GM18909 (cell line): ENCODE measurements at regions not wholly inside any gene's neighbourhood (a gene's known extent, or its start where the extent isn't known, plus 50 kb on each side); places are given as distances from the start of the nearest gene placed in this dataset.
"Not testable (repeated sequence)": the region's sequence is repeated elsewhere in the genome, so short reads cannot be mapped to it uniquely, and the experiment has no call there.

Experiments used
- ATAC-seq: cut with Tn5 transposase; IDR thresholded peaks from one replicate; pipeline ENCODE4 v1.9.1; 2021; ENCODE audit warnings: mild to moderate bottlenecking; ENCODE audit not compliant: unreplicated experiment, poor library complexity

DNA sequence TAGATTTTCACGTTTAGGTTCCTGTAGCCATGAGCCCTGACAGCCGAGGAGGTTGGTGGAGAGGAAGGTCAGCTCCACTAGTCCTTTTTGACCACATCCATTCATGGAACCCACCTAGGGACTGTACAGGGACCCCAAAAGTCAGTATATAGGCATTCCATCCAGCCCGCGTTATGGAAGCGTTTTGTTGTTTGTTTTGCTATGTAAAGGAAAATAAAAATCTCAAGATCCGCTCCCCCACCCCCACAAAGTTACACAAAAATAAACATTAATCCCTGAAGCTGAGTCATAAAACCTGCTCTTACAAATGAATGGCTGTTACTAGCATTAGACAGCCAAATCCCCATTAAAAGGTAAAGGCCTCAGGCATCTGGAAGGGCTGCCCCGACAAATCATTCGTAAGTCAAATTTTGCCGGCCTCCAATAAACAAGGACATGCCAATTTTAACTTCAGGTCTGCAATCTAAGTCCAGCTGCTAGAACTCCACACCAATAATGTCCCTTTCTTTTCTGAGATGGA is 292.9 kb downstream of the MED10 start:
- ATAC-seq = no peak

DNA sequence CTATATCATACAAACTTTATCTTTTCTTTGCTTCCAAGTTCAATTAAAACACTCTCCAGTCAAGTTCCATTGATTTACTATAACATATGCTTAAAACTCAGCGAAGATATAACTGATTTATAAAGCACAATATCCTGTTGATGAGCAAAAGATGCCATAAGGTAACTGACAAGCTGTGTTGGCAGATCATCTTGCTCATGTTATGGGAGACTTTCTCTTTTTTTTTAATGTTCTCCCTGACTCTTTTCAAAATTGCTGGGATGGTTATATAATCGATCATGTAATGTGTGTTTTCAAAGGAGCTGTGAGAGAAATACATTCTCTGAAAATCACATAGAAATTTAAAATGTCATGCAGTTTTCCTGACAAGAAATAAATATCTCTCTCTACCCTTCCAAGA is 293.5 kb downstream of the MED10 start:
- ATAC-seq = no peak

DNA sequence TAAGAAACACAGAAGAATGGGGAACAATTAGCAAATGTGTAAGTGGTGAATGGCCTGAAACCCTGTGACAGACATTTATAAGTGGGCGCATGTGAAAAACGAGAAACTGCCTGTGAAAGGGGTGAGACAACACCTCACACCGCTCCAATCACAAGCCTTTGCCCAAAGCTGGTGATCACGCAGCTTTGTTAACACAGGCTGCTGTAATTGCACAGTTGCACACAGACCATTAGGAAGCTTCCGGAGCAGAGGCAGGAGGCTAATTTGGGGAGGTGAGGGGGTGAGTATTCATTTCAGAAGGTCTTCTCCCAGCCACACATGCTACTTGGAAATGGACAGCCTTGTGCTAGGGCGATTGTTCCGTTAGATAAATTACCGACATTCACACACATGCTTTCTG is 294.0 kb downstream of the MED10 start:
- no peak for ATAC-seq

DNA sequence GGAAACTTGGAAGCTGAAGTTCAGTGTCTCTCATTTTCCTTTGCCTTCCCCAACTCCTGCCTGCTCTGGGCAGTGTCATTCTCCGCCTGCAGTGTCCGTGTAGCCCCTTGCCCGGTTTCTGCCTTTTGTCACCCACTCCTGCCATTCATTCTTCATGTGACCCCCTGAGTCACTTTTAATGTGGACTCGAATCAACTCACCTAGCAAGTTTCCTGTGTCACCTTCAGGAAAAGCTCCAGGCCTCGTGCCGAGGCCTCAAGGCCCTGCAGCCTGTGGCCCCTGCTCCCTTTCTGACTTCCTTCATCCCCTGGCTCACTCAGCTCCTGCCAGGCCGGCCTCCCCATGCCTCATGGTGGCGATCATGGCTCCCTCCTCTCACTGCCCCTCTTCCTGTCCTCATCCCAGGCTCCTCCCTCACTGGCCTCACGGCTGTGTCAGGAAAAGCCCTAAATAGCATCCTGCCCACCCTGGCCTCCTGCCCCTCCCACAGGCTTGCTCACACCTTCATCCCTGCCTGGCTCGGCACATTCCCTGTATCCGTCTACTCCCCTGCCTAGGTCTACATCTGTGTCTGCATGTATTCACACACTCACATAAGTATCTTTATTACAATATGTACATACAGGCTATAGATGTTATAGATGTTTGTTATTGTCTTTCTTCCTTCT is 294.9 kb downstream of the MED10 start:
- no peak for ATAC-seq

DNA sequence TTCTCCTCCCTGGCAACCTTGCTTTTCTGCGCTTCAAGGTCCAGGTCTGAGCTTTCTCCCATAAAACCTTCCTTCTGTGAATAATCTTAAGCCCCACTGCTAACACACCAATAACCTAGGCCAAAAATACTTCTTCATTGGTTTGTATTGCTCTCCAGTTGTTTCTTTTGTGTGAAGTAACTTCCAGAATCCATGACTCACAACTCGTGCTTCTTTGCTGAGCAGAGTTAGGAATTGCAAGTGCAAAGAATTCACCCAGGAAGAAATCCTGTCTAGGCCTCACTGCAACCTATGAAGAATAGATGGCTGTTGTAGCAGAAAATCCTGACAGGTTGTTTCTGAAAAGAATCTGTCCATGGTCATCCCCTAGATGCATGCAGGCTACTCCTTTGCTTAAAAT is 295.7 kb downstream of the MED10 start:
- no peak for ATAC-seq

DNA sequence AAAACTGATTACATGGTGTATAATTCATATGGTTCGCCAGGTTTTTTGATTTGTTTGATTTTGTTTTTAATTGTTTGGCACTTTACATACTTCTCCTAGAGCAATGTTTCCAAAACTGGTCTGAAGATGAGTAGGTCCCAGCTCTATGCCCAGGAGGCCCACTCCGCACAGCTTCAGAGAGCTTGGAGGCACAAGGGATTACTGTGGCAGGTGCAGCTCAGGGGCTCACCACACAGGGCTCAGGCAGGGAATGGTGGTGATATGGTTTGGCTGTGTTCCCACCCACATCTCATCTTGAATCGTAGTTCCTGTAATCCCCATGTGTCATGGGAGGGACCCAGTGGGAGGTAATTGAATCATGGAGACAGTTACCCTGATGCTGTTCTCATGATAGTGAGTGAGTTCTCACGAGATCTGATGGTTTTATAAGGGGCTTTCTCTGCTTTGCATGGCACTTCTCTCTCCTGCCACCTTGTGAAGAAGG is 296.6 kb downstream of the MED10 start:
- ATAC-seq = no peak

DNA sequence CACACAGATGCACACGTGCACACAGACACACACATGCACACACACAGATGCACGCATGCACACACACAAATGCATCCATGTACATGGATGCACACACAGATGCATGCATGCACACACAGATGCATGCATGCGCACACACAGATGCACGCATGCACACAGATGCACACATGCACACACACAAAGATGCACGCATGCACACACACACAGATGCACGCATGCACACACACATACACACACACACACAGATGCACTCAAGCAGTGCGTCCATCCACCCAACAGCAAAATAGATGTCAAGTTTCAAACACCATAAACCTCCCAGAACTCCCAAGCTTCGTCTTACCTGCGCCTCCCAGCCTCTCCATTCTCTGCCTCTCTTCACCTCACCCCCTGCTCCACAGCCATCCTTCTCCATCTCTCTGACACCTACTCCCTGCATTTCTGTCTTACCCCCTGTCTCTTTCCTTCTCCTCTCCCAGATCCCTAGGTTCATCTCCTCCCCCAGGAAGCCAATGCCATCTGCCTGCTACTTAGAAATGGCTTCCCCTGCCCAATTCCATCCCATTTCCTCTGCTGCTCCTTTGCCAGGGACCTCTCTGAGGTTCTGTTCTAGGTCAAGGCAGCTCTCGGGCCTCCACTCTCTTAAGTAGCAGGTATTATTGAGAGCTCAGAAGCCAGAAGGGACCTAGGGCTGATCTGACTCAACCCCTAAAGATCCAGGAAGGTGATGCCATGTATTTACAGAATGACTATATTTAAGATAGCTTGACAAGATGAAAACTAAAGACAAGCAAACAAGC is 297.2 kb downstream of the MED10 start:
- ATAC-seq = no peak

DNA sequence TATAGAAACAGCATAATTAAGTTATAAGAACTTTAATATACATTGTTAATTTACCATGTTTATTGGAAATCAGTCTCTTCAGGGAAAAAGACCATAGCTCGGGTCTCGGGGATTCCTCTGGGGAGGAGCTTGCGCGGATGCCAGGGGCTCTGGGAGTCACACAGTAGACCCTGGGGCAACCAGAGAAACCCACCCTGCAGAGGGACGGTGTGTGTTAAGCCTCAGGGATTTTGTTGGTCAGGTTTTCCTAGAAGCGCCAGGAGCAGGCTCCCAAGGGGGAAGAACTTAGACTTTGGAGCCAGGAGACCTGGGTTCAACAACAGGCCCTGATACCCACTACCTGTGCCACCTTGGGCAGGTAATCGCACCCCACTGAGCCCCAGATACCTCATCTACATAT is 297.9 kb downstream of the MED10 start:
- ATAC-seq = no peak

DNA sequence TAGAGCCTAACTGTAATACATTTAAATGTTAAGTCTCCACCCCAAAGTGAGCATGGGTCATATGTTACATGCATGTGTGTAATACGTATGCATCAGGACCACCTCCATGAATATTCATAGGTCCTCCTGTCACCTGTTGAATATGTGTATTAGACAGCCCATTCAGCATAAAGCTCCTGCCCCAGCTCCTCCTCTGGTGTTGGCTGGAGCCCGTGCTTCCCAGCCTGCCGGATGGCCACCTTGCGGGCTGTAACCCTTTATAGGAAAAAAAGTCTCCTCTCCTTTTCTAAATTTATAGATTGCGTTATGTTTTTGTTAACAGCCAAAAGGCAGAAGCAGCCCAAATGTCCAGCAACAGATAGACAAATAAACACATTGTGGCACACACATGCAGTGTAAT is 299.5 kb downstream of the MED10 start:
- ATAC-seq = no peak

DNA sequence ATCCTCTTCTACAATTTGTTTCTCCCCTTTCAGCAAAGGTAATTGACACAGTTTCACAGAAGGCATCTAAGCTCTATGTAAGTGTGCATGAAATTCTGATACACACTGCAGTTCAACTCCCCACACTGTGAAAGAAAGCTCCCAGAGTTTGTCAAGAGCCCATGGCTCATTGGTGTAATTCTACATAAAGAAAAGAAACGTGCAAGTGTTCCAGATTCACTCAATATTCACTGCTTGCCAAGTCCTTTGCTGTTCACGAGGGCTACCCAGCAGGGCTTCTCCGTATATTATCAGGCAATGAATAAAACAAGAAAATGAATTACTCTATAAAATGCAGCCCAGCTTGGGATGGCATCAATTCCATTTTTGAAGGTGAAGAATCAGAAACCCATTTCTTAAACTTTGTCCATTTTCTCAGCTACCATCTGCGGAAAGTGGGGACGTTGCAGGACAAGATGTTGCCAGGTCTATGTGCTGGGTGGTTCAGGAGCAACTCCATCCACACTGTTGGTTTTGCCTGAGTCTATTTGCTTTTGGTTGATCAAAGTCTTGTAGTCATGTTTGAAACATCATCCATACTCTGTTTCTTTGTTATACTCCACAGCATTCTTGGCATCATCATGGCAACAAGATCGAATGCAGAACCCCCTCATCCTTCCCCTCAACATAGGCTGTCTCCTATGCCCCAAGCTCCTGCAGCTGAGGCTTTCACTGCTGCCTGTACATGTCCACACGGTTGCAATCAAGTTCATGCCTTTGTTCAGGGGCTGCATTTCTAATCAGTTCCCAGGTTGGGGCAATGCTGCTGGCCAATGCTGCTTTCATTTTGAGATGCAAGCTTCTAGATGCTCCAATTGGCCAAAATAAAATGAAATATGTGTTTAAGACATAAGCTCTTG is 301.8 kb downstream of the MED10 start:
- no peak for ATAC-seq

DNA sequence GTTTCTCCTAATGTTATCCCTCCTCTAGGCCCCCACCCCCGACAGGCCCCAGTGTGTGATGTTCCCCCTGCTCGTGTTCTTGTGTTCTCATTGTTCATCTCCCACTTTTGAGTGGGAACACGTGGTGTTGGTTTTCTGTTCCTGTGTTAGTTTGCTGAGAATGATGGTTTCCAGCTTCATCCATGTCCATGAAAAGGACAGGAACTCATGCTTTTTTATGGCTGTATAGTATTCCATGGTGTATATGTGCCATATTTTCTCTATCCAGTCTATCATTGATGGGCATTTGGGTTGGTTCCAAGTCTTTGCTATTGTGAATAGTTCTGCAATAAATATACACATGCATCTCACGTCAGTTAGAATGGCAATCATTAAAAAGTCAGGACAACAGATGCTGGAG is 305.9 kb downstream of the MED10 start:
- ATAC-seq = not testable (repeated sequence)

DNA sequence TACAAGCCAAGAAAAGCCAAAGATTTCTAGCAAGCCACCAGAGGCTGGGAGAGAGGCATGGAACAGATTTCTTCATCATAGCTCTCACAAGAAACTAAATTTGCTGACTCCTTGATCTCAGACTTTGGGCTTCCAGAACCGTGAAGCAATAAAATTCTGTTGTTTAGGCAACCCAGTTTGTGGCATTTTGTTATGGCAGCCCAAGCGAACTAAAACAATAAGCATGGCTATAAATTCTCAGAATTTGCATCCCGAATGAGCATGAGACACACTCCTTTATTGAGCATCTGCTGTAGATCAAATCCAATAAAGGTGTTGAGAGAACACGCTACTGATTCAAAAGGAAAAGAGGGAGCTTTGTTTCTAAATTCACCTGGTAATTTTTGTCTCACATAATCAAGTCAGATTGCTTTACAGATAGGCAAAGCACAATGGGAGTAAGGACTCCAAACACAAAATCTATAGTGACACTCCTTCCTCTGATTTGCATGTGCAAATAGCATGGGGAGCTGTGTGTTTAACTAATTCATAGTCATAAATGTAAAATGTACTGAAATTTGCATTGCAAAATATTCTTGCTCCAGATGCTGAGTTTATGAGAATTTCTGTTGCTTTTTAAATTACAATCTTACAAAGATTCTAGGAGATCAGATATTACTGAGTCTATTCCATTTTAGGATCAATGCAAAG is 308.7 kb downstream of the MED10 start:
- ATAC-seq = no peak

DNA sequence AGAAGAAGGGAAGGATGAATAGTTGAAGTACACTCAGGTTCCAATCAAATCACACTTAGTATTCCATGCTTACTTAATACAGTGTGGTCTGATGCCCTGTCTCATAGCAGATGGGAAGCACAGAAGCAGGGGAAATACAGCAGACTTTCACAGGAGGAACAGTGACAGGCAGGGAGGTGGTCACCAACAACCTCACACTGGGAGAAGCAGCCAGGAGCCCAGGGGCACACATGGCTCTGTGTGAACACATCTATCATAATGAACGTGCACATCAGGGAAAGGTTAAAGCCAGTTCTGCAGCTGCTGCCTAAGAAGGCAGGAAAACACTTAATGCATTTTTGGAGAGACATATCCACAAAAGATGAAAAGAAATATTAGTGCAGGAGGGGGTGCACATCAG is 312.3 kb downstream of the MED10 start:
- no peak for ATAC-seq

DNA sequence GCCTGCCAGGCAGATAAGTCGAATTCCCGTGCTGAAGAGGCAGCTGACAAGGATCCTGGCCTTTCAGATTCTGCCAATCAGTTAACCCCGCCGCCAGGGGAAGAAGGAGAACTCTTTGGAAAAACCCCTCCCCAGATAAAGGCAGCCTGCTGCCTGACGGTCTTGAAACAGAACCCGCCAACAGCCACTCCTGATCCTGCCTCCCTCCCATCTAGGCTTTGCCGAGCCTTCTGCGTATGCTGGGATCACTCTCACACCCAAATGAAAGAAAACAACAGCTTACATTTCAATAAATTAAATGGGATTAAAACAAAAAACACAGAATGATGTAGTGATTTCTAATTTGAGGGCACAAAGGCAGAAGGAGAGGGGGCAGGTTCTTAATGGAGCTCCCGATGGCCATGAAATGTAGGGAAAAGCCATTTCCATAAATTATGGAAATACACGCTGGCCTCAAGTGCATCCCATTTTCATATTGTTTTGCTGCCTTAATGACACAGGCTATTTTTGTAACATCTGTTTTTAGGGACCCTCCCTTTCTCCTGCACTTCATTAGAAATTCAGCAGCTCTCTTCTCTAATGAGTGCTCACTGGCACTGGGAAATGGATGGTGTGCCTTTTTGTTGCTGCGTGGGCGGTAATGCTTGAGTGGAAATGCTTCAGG is 319.1 kb downstream of the MED10 start:
- ATAC-seq = no peak

DNA sequence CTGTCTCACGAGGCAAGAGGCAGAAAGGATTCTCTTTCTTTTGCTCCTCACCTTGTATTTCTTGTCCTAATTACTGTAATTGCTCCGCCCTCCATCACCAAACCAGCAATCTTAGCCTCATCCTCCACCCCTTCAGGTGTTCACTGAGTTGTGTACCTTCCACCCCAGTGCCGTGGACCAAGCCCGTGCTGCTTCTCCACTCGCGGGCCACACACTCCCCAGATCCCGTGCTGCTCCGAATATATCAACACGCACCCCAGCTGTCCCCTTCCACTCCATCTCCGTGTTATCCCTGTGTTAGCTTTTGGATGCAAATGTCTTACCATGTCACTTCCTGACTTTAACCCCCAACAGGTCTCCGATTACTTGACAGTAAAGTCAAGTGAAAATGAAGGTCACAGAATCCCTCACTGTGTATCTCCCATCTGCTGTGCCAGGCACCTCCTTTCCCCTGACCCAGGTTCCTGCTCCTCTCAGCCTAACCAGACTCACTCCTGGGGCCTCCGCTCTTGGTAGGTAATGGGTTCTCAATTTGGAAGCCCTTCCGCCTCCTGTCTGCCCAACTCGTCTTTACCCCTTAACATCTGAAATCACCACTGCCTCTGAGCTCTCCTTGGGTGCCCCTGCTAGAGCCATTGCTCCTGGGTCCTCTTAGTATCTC is 320.2 kb downstream of the MED10 start:
- no peak for ATAC-seq

DNA sequence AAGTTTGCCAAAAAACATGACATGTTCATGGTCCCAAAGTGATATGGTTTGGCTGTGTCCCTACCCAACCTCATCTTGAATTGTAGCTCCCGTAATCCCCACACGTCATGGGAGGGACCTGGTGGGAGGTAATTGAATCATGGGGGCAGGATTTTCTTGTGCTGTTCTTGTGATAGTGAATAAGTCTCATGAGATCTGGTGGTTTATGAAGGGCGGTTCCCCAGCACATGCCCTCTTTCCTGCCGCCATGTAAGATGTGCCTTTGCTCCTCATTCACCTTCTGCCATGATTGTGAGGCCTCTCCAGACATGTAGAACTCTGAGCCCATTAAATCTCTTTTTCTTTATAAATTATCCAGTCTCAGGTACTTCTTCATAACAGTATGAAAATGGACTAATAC is 322.1 kb downstream of the MED10 start:
- no peak for ATAC-seq

DNA sequence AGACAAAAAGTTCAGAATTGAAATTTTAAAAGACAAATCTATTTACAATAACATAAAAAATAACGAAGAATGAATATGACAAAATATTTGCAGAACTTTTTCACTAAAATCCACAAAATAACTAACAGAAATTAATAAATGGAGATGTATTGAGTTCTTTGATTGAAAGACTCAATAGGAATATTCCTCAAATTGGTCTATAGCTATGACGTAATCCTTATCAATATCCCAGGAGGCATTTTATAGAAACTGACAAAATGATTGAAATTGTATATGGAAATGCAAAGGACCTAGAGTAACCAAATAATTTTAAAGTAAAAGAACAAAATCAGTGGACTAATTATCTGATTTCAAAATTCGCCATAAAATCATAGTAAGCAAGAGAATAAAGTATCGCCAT is 328.7 kb downstream of the MED10 start:
- ATAC-seq = no peak

DNA sequence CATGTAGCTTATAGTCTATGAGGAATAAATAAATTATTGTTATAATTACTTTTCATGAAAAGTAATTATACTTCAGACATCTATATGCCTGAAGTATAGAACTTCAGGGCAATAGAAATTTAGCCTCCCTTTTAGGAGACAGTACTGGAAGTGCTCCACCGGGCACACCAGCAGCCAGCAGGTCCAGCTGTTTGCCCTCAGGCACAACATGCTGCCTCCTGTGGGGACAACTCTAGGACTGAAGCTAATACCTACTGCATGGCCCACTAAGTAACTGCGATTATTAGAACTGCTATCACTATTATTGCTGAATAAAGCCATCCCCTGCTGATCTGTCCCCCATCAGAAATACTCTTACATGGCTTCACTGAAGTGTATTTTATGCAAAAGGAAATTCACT is 329.6 kb downstream of the MED10 start:
- ATAC-seq = no peak

DNA sequence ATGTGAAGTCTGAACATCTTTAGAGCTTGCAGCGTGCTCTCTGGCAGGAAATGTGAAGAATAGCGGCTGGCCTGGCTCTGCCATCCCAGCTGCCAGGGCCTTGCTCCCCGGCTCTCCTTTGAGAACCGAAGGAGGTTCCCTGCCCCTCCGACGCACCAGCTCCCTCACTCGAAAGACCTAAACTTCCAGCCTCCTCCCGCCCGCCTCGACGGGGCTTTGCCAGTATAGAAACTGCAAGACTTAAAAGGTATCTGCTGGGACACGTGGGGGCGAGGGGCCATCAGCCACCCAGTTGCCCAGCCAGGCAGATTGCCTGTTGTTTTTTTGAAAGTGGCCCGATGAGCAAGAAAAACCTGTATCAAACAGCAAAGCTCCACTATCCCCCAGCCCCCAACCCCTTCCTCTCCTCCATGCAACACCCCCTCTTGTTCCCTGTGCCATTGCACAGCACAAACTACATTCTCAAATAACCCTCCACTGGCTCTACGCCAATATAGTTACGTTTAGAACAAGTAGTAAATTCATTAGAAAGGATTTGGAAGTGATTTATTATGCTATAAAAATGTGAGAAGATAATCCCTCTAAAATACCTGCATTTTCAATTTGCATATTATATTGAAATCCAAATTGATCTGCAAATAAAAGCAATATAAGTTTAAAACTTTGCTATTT is 331.9 kb downstream of the MED10 start:
- no peak for ATAC-seq
